ENCODE measurements at regions not wholly inside any gene's neighbourhood (a gene's known extent, or its start where the extent isn't known, plus 50 kb on each side); places are given as distances from the start of the nearest gene placed in this dataset.

- TF ChIP-seq CTCF (IDR thresholded peaks at IDR 0.05): no peak
- TF ChIP-seq POLR2A (IDR thresholded peaks at IDR 0.05): no peak
These were observed 190.5 kb downstream of the BMP4 start for GRCh38 chr14:53766106-53766505.

All from testis (tissue), 2 donors.